OCI-LY3 (cell line): ENCODE measurements at regions not wholly inside any gene's neighbourhood (a gene's known extent, or its start where the extent isn't known, plus 50 kb on each side); places are given as distances from the start of the nearest gene placed in this dataset.

Experiments
- CTCF ChIP-seq: fragments of 200-600, 300-600 bp; sonication (generic); IDR thresholded peaks from 2 replicates; pipeline ENCODE4 v1.5.1; 2014; ENCODE audit warnings: antibody characterized with exemption, low read length, low read depth
- EZH2phosphoT487 ChIP-seq: fragments of 200-600 bp; shearing (Covaris generic); IDR thresholded peaks from 2 replicates; pipeline ENCODE4 v1.6.1; 2018; ENCODE audit warnings: antibody characterized with exemption, mixed run types, low read depth

GRCh38 chr13:79703772-79704171 lies 222.8 kb downstream of the NDFIP2 start:
- no peak for TF ChIP-seq EZH2phosphoT487
- no peak for TF ChIP-seq CTCF
